HL-60/S4 treated with retinoic acid at 250 ng/mL for 4 days and 3 days (cell line): ENCODE measurements at regions not wholly inside any gene's neighbourhood (a gene's known extent, or its start where the extent isn't known, plus 50 kb on each side); places are given as distances from the start of the nearest gene placed in this dataset.

Source experiments
- in situ Hi-C: fragments of 300-500 bp; cut with MboI; formaldehyde crosslinking; loops from 2 replicates; pipeline ENCODE4 v1.7.0; 2022; ENCODE audit warnings: low sequenced_read_pairs

DNA sequence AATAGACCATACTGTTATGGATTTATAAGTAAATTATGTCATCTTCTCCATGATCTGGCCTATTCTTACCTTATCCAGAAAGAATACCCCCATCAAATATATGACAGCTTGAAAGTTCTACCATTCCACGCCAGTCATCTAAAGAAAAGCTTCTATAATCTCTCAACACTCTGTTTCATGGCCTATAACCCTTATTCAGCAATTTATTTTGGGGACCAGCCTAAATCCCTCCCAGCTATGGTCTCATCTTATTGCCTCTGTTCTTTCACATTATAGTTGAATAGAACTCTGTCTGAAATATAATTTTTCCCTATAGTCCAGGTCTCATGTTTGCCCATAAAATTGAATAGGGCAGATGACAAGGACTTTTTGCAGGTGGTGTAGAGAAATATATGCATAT is 2387.6 kb upstream of the WWC1 start:
- in situ Hi-C loops, result no loop called here

DNA sequence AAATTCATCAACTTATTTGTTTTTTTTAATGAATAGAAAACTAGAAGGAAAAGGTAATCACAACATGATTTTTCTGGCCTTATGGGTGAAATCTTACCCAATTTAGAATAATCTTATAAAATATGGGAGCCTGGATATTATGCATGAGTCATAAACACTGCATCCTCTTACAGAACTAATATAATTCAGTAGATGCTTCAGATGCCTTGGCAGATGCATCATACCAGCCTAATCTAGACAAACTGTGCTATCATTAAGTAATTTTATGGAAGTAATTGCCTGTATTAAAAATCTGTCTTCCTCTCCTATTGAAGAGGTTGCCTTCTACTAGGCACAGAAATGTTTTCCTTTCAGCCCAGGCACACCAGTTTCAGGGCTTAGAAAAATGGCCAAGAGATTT is 2384.6 kb upstream of the WWC1 start:
- in situ Hi-C loops, result no loop called here

DNA sequence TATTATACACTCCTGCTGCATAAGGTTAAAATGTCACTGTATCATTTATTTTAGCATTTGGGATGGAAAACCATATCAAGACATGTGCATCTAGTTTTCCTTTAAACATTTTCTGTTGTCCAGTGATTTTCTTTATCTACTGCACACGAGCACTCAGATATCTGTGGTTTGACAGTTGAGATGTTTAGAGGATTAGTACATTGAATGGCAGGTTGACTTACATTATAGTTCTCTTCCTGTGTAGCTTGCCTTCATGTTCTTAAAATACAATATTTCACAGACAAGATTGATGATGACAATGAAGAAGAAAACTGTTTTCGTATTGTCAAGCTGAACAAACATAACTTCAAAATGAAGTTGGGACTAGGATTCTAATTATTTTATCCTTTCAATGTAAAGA is 2378.4 kb upstream of the WWC1 start:
- in situ Hi-C loops, result no loop called here

DNA sequence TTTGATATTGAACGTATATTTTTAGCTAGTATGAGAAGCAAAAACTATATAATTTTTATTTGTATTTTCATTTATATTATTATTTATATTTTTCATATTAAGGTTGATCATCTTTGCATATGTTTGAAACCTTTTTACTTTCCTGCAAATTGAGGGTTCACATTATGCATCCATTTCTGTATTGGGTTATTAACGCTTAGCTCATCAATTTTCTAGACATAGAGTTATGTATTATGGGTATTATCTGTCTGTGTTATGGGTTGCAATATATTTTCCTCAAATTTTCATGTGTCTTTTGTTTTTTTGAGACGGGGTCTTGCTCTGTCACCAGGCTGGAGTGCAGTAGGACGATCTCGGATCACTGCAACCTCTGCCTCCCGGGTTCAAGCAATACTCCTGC is 2377.0 kb upstream of the WWC1 start:
- in situ Hi-C loops, result no loop called here

DNA sequence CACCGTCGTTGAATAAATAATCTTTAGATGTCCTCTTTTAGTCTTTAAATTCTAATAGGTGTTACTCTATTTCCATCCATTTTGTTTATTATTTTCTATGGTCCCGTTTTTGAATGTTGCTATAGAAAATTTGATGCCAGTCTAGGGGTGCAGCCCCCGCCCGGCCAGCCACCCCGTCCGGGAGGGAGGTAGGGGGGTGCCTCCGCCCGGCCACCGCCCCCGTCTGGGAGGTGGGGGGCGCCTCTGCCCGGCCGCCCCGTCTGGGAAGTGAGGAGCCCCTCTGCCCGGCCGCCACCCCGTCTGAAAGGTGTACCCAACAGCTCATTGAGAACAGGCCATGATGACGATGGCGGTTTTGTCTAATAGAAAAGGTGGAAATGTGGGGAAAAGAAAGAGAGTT is 2372.2 kb upstream of the WWC1 start:
- in situ Hi-C loops, result no loop called here

DNA sequence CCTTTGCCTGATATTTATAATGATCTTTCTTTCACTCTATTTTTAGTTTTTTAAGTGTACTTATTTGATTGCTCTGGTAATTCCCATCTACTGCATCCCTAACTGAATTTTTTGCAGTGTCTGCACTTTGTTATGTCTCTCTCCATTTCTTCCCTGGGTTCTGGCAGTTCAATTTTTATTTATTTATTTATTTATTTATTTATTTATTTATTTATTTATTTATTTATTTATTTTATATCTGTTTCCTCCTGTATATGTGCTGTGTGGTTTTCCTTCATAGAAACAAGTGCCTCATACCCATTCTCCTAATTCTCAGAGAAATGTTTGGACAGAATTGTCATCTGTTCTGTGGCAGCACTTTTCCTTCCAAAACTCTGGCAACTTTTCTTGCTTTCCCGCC is 2370.8 kb upstream of the WWC1 start:
- in situ Hi-C loops, result no loop called here

DNA sequence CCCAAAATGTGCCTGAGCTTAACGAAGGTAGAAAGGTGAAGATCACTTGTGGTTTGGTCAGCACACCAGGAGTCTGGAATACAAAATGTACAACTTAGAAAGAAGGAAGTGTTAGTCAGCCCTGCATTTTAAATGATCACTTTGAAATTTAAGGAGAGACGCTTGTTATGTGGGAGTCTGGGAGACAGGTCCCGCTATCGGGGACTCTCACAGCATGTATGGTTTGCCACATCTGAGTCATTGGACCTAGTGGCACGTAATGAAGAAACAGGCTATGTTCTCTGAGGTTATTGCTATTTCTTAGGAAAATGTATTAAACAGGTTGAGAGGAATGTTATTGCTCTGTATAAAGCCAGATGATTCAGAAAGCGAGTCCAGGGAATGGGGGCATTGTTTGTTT is 2362.5 kb upstream of the WWC1 start:
- in situ Hi-C loops, result no loop called here

DNA sequence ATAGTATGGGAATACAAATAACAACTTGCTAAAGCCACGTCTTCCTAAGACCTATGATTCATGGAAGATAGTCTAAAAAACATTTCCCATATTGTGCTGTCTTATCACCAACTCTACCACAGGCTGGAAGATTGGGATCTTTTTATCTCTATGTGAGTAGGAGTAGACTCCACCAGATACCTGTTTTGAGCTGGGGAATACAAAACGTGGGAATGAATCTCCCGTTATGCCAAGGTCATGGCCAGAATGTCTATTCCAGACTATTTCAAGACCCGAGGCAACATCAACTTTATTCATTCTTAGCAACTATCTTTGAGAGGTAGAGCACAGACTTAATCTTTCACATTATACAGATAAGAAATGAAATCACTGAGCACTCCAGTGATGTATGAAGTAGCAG is 2350.9 kb upstream of the WWC1 start:
- in situ Hi-C loops, result no loop called here

DNA sequence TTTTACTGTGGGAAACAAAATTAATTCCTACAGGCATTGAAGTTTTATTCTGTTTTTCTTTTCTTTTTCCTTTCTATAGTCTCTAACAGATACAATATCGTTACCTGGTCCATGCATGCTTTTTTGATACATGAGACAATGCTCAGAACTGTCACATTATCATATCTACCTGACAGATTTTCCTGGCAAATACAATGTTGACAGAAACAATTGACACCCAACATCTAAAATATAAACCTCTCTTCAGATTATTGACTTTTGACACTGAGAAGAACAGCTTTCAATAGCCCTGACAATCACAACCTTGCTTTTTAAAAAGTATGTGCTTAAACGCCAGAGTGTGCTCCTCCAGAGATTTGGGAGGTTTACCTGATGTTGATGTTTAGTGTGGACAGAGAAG is 2334.6 kb upstream of the WWC1 start:
- in situ Hi-C loops, result no loop called here

DNA sequence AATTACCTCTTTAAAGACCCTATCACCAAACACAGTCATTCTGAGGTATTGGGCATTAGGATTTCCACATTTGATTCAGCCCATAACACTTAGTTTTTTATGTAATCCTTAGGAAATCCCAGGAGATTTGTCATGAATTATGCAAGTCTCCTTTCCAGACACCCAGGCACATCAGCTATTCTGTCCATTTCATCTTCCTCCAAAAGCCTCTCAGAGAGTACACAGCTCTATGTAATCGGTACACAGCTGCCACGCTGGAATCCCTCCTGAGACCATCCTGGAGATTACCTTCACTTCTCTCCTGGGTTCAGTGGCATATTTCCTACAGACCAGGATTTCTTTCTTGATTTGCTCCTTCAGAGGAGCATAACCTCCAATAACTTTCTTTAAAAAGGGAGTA is 2309.8 kb upstream of the WWC1 start:
- in situ Hi-C loops, result no loop called here

DNA sequence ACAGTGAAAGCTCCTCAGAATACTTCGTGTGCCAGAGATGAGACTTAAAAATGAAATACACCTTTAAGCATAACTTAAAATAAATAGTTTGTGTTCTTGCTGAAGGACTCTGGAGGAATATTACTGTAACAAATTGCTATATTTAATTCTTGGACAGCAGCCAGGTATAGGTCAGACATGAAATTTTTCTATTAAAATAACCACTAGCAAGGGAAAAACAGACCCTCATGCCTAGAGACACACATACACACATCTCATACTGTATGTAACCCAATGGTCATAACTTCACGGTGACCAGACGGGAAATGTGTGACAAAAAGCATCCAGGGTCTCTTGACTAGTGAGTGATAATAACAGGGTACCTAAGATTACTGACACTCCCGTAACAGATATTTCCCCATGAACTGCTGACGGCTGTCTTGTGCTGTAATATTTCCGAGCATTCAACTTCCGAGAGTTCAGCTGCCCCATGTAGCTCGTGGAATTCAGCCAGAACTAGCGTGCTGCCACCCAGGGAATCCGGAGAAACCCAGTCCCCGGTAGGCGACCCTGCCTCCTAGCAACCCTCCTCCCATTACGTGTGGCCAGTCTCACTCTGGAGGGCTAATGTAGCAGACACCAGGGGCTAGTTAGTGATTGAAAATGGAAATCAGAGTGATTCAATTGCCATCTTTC is 2295.1 kb upstream of the WWC1 start:
- in situ Hi-C loops, result no loop called here

DNA sequence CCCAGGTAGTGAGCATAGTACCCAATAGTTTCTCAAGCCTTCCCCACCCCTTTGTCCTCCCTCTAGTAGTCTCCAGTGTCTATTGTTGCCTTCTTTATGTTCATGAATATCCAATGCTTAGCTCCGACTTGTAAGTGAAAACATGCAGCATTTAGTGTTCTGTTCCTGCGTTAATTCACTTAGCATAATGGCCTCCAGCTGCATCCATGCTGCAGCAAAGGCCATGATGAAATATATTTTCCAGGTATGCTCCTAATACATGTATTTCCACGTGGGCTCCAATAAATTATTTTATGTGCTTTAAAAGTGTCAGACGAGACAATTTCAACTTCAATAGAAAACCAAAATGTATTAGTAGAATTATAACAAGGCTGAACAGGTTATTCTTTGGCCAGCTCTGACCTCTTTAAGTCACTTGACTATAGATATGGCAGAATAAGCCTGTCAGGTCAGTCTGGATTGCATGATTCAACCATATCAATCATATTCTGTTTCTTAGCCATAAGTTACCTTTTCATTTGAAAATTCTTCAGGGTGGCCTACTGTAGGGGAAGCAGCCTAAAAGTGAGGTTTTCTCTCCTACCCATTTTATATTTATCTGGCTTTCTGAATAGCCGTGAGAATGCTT is 2291.6 kb upstream of the WWC1 start:
- in situ Hi-C loops, result no loop called here

DNA sequence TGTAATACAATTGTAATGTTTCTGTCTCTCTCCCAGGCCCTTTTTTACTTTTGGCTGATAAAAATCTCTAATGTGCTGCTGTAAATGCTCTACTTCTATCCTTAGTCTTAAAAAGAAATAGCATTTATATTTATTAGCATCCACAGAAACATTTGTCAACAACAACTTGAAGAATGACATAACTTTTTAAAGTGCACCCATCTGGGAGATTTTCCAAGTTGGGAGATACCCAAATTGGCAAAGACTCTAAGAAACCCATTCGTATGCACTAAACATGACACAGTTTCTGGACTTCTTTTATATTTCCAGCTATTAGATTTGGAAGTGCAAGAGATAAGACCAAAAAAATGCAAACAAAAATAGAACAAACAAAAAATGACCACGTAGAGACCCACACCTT is 2287.4 kb upstream of the WWC1 start:
- in situ Hi-C loops, result no loop called here

DNA sequence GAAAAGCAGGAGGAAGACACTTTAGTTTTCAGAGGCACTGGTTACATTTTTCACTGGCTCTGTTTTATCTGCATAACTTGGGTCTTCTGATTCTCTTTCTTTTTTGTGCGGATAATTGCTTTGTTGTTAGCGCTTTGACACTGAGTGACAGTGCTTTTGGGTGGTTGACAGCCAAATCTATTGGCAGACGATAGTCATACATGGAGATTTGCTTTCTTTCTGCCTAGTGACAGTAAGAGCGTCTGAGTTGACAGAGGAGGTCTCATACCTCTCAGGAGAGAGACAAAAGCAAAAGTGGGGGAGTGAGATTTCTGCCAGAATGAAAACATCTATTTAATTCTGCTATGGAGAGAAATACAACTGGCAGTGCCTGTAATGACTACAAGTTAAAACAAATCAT is 2278.0 kb upstream of the WWC1 start:
- in situ Hi-C loops, result no loop called here

DNA sequence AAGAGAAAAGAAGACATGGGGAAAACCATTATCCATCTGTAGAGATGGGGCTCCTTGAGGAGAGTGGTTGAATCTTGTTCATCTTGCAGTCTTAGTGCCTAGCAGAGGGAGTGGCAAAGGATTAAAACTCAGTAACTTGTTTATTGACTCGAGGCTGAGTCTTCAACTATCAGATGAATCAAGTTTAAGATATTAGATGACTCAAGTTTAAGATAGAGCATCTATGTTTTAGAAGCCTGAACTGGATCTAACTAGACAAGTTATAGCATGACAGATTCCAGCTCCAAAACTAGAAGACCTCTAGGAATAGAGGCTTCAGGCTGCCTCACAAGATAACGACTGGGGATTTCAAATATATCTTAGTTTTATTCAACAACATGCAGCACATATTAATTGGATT is 2277.2 kb upstream of the WWC1 start:
- in situ Hi-C loops, result no loop called here

DNA sequence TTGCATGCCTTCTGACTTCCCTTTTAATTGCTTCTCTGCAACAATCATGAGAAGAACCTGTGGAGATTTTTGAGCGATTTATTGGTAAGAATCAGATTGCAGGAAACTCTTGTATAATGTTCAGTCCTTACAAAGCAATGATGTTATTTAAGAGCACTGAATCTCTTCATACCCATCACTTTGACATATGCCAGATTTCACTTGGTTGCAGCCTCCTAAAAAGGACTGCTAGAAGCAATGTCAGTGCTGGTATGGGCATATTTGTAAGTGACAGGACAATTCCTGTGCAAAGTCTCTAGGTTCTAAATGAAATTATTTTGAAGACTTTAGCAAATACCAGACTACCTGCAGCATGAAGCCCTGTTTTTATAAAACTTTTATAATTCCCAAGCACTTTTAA is 2272.7 kb upstream of the WWC1 start:
- in situ Hi-C loops, result no loop called here

DNA sequence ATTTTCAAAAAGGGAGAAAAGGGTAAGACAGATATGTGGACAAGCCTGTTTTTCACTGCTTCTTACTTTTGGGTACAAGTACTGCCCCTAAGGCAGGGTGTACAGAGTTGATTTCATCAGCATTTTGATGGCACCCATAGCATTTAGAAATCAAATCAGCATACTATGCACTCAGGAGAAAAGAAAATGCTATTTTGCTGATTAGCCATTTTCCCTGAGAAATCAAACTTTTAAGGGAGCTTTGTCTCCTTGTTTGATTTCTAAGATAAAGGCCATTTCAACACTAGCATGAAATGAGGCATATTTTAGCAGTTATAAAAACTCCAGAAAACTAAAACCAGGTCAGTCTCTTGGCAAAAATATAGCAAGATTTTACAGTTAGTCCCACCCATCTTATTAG is 2269.4 kb upstream of the WWC1 start:
- in situ Hi-C loops, result no loop called here

DNA sequence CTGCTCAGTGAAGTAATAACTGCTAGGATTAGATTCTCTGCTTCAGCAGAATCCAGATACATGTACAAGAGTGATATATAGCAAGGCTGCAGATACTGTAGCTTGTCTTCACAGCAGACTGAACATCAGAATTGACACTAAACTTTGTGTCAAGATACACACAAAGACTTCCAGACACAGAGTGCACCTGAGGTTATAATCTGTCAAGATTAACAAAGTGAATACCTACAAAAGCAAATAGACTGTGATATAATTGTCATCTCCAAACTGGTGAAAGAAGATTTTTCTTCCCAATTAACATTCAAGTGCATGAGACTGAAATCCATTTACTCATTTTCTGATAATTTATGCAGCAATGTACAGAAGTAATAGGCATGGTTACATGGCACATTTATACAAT is 2266.5 kb upstream of the WWC1 start:
- in situ Hi-C loops, result no loop called here

DNA sequence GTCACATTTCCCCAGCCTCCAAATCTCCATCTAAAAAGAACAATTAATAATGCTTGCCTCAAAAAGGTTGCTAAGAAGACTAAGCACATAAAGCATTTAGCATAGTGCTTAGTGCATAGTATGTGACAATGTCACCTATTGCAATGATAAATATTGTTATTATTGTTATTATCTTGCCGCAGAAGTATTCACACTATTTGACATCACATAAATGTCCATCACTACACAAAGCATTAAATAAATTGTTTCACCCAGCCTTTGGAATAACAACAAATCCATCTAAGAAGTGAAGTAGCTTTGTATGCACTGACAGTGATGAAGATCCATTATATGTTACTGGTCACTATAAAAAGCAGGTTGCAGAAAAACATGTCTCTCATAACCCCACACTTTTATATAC is 2263.9 kb upstream of the WWC1 start:
- in situ Hi-C loops, result no loop called here

DNA sequence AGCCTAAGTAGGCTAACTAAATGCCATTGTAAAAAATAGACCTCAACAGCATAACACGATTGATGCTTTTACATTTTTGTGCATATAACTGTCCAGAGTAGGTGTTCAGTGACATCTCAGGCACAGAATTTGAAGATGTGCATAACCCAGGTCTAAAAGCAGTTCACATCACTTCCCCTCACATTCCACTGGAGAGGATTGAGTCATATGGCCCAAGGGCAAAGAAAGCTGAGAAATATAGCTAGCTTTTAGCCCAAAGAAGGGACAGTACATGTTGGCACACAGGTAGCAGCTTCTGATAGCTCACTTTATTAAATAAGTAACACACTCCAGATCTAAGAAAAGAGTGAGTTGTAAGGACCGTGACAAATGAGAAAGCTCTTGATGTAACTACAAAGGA is 2259.5 kb upstream of the WWC1 start:
- in situ Hi-C loops, result no loop called here

DNA sequence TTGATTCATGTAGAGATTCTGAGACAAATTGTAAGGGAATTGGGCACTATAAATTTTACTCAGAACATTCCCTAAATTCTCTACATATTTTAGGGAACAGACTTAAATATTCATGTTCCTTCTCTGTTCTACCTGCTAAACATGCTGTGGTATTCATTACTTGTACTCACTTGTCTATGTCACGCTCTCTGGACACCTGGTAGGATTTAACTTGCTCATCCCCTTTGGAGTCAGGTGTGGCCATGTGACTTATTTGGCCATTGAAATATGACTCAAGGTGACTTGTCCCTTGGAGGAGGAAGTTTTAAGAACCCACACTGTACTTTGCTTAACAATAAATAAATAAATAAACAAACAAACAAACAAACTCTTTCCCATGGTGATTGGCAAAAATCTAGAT is 2258.8 kb upstream of the WWC1 start:
- in situ Hi-C loops, result no loop called here

DNA sequence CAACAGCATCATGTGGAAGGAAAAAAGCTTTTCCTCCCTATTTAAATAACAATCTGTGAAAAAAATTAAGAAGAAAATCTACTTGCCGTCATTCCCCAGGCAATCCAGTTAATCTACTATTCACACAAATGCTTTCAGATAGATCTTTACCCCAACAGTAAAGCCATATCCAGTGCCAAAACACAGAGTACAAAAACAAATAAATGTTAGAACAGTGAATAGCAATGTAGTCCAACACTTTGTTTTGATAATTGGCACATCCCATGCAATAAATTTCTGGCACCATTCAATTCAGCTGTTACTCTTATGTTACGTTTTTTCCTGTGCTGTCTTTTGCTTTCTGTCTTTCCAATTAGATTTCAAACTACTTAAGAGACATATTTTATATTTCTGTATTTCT is 2245.5 kb upstream of the WWC1 start:
- in situ Hi-C loops, result no loop called here

DNA sequence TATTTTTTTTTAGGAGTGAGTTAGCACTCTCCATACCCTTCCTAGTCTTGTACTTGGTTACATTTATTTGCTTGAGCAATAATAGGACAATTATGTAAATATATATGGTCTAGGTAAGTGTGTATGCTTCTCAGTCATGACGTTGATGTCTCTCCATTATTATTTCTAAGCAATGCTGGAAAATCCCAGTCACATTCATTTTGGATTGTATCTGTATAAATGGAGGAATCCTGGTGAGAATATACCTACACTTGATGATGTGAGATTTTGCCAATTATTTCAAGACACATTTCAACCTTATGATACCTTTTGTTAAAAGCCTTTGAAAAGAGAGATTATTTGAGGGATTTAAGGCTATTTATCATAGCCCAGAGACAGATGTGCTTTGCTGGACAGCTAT is 2244.5 kb upstream of the WWC1 start:
- in situ Hi-C loops, result no loop called here
